NCI-H146 (cell line): ENCODE measurements at regions not wholly inside any gene's neighbourhood (a gene's known extent, or its start where the extent isn't known, plus 50 kb on each side); places are given as distances from the start of the nearest gene placed in this dataset.
"Not testable (repeated sequence)": the region's sequence is repeated elsewhere in the genome, so short reads cannot be mapped to it uniquely, and the experiment has no call there.

Source experiments
- DNase-seq: peaks from one replicate; lab custom pipeline; 2025; lab: John Stamatoyannopoulos, UW

DNA sequence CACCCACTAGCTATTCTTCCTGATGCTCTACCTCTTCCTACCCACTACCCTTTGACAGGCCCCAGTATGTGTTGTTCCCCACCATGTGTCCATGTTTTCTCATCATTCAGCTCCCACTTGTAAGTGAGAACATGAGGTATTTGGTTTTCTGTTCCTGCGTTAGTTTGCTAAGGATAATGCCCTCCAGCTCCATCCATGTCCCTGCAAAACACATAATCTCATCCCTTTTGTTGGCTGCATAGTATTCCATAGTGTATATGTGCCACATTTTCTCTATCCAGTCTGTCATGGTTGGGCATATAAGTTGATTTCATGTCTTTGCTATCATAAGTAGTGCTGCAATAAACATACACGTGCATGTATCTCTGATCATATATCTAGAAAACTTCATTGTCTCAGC is 218.3 kb upstream of the STXBP5 start:
- no peak for DNase-seq

DNA sequence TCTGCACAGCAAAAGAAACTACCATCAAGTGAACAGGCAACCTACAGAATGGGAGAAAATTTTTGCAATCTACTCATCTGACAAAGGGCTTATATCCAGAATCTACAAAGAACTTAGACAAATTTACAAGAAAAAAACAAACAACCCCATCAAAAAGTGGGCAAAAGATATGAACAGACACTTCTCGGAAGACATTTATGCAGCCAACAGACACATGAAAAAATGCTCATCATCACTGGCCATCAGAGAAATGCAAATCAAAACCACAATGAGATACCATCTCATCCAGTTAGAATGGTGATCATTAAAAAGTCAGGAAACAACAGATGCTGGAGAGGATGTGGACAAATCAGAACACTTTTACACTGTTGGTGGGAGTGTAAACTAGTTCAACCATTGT is 216.3 kb upstream of the STXBP5 start:
- not testable (repeated sequence) for DNase-seq

DNA sequence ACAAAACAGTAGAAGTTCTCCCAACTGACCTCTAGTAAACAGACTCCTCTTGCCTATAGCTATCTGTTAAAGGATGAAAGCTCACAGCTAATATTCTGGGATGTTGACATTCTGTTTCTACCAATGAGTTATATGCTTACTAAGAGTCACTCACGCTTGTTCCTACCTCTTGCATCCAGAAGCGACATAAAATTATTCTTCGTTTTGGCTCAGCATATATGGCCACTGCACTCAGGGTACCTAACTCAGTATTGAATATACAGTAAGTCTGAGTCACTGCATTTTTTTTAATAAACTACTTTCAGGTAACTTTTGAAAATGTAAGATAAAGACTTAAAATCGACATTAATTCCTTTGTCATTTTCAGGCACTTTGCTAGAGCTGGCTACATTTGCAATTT is 214.4 kb upstream of the STXBP5 start:
- DNase-seq = no peak

DNA sequence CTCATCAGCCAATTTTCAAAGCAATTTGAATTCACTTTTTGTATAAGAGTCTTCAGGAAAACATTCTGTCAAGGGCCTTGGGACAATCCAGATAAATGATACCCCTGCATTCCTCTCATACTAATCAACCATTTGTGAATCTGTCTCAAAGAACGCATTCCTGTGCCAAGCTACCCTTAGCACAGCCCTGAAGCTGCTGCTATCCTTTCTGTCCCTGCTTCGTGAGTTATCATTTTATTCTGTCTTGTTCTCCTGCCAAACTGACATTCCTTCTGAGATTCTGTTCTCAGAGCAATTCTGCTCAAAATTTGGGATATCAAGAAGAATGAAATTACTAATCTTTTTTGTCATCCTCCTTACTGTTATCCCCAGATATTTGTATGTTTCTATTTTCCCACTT is 213.9 kb upstream of the STXBP5 start:
- DNase-seq = no peak

DNA sequence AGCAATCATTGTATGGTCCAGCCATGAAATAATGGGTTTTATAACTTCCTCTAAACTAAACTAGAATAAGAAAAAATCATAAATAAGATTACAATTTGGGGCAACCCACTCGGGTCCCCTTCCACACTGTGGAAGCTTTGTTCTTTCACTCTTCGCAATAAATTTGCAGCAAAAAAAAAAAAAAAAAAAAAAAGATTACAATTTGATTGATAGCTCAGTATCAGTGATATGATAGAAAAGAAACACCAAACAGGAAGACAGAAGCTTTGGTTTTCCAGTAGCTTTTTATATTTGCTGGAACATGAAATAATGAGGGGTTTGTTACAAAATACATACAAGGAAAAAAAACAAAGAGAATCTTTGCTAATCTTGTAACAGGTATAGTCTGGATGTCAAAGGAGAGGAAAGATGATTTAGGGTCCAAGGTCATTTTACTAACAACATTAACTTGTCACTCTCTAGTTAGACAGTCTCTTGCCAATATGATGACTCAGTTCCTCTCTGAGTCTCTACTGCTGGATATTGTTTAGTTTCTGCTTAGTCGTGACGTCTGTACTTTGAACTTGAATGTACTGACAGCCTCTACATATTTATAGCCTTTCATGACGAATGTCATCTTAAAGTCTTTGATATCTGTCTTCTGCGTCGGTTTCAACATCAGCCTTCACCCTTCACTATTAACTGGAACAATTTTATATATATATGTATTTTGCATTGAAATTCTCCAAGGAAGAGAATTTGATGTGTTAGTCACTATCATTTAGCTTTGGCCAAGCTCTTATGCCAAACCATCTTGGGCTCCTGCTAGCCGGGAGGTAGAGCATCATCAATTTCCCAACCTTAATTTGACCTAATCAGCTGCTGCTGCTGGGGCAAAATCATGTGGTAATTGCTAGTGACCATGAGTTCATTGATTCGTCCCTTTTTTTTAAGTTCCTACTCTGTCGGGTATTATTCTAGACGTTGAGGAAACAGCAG is 213.1 kb upstream of the STXBP5 start:
- no peak for DNase-seq

DNA sequence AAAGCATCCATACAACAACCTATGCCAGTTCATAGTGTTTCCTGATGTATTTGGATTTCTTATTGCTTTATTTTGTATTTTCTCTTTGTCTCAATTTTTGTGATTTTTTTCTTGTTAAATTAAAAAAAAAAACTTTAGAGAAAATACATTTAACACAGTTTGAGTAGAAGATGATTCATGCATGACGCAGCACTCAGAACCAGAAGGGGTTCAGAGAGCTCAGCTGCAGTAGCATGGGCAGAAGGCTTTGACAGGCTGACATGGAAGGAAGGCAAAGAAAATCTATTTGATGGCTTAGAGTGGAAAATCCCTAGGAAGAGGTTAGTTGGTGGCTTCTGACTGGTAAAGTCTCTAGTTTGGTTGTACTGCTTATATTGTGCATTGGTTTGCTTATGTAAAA is 207.2 kb upstream of the STXBP5 start:
- no peak for DNase-seq

DNA sequence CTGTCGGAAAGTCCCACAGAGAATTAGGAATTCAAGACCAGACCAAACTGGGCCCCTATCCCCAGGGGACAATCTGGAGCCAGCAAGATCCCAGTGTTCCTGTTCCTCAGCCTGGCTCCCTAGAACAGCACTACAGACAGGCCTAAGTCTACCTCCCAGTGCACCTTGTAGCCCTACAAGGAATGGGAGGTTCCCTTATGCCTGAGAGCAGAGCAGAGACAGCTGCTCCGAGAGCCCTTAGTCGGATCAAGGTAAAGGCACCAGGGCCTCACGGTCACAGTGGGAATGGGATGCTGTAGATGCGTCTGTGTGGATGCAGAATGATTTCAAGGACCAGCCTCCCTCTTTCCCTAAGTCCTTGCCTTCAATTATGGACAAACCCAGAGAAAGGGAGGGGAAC is 204.5 kb upstream of the STXBP5 start:
- no peak for DNase-seq

DNA sequence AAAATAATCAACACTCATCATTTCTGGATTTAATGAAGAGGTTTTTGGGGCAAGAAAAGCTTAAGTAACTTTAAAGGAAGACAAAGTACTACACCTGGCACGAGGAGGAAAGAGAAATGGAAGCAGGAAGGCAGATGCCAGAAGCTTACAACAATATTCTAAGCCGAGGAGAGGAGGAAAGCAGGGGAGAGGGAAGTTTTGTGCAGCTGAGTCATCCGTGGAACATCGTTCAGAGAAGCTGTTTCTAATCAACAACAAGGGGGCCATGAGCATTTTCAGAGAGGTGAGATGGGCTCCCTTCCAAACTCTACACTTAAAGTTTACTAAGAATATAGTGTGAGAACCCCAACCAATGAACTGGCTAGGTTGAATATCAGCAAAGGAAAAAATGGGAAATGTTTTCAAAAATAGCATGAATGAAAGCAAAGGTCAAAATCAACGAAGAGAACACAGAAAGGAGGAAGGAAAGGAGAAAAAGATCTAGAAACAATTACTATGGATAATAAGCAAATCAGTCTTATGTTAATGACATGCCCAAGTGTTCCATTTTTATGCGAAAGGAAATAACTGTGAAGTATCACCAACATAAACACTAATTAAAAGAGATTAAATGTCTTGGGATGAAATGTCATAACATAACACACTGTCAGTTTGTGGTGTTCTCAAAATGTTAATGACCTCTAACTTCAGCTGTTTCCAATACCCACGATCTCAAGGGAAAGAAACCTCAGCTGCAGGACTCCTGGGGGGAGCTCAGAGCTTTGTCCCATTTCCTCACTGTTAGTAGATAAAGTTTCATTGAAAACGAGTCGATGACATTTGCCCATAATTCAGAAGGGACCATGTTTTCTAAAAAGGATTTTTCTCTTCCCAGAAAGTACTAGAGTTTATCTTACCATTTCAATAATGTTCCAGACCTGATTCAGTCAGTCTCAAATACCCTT is 203.4 kb upstream of the STXBP5 start:
- no peak for DNase-seq

DNA sequence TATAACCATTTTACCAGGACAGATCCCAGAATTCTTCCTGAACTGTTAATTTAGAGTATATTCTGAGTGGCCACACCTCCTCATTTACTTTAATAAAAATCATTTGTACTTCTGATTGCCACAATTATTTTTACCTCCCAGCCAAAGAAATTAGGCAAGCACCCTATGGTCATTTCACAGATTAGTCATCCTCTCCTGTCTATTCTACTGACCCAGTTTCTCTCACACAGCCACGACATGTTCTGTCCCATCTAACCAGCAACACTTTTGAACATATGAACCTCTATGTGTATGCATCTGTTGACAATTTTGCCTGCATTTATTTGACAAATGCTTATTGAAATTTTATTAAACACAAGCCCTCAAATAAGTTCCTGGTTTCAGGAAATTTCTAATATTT is 202.6 kb upstream of the STXBP5 start:
- no peak for DNase-seq

DNA sequence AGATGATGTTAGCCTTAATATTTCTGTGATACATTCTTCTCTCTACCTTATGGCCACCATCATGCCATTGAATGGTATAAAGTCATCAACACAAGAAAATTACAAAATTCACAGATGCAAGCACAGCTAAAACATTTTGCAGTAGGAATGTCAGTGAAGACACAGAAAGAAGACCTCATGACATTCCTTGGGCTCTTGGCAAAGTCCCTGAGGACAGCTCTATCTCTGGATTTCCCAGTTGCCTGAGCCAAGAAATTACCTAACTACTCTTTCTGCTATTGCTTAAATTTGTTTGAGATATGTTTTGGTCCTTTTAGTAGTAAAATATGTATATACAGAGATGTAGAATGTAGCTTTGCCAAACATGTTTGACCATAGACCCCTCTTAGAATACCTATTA is 201.0 kb upstream of the STXBP5 start:
- DNase-seq = no peak

DNA sequence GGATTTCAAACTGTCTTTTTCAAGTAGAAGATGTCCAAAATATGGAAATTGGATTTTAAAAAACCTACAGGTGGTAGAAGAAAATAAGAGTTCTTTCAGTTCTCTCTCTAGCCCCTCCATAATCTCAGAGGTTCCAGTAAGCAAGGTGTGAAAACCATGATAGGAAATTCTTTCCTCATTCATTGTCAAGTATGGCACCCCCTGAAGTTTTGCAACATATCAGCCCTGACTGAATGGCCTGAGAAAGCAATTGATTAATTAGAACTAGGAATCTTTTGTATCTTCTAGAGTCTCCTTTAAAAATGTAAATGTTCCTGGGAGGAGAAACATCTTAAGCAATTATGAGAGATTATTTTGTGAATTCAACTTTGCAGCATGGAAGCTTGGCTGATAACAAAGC is 198.7 kb upstream of the STXBP5 start:
- no peak for DNase-seq

DNA sequence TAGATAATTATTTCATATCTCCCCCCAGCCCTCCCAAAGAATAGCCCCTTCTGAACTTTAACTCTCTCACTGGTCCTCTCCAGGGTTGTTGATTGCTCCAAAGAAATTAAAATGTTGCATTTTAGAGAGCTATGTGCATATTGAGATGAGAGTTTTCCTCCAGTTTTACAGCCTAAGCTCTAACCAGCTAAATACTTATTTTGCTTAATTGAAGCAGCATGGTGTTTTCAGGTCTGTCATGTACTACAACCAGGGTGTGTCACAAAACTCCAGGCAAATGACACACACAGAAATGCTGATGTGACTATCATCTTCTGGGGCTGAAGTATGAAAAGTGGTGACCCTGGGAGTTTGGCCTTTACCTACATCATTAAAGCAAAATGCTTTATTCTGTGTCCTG is 196.8 kb upstream of the STXBP5 start:
- DNase-seq = no peak

DNA sequence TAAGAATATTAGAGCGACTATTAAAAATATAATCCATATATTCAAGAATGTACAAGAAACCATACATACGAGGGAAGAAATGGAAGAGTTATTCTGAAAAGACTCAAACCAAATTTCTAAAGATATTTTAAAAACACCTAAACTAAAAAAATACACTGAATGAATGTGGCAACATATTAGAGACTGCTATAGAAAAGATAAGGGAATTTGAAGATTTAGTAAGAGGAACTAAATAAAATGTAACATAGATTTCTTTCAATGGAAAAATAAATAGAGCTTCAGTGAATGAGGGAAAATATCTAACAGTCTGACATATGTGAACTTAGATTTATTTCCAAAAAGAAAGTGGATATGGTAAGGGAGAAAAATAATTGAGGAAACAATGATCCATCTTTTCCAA is 194.9 kb upstream of the STXBP5 start:
- no peak for DNase-seq

DNA sequence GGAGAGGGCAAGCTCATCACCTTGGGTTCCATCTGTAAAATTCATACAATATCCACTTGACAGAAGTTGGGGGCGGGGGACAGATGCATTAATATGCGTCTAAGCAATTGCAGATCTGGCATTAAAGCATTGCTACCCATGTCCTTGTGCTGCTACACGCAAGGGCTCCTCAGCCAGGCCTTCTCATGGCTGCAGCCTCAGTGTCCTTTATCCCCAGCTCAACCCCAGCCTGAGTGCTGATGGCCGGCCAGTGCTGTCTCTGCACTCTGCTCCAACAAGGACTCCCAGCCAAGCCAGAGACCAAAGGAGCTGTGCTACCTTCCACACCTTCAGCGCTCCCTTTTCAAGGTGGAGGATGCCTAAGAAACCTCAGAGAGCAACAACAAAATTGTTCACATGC is 188.5 kb upstream of the STXBP5 start:
- DNase-seq = no peak

DNA sequence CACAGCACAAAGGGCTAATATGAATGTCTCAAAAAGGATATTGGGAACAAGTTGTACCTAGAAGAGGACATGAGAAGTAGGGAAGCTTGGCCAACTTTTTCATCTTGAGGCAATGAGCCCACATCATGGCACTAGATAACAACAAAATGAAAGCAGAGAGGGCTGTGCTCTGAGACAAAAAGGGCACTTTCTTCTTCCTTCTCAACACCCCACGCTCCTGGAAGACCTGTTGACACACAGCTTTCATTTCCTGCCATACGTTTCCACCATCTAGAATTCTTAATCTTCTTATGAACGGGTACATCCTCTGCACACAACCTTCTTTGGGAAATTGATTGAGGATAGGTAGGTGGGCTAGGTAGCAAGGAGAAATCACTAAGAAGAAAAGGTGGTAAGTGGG is 187.8 kb upstream of the STXBP5 start:
- DNase-seq = no peak

DNA sequence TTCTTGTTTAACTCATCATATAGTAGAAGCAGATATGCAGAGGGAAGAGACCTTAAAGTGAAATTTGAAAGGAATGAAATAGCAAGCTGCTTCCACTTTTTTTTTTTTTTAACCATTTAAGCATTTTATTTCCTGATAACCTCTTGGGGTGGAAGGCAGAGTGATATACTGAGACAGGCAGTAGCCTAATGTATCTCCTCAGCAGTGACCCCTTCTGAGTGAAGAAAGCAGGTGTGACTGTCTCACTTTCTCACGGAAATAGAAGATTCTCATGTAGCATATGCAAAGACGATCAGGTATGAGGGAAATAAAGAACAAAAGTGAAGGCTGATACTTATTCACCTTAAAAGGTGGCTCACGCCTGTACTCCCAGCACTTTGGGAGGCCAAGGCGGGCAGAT is 187.1 kb upstream of the STXBP5 start:
- no peak for DNase-seq

DNA sequence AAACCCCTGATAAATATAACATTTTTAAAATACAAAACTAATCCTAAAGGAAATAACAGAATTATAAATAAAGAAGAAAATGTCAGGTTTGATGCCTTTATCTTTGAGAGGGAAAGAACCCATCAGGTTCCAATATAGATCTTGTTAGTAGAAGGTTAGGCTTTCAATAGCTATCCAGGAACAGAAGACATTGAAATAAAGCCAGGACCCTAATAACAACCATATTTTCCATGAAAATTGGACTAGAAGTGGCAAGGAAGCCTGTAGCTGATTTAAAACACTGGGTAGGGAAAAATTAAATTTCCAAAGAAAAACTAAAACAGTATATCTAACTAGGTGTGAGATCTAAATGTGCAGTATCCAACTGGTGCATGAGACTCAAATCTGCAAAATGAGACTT is 185.2 kb upstream of the STXBP5 start:
- no peak for DNase-seq

DNA sequence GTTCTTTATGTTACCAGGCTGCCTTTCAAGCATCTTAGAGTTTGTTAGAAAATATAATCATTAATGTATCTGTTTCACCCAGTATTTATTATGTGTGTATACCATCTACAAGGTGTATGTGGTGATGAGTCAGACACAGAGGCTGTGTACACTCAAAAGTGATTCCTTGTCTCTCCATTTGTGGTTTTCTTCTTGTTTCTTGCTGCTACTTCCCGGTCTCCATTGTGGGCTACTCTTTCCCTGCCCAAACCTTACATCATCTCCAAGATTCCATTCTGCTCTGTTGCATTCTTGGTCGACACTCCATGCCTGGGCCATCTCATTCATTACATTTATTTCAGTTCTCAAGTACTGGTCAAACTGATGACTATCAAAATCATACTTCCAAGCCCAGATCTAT is 182.2 kb upstream of the STXBP5 start:
- no peak for DNase-seq

DNA sequence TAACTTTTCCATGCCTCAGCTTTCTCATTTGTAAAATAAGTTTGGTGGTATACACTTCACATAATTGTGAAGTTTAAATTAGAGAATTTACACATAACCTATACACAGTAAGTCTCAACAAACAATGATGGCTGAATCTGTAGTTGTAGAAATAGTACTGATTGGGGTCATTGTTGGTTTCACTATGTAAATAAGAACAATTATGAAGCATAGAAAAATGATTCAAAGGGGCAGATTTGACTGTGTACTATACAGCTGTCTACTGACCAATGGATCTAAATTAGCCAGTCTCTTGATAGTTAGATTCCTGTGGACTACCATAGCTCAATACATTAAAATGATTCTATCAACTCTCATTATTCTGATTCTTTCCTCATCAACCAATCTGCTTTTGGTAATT is 181.1 kb upstream of the STXBP5 start:
- DNase-seq = no peak

DNA sequence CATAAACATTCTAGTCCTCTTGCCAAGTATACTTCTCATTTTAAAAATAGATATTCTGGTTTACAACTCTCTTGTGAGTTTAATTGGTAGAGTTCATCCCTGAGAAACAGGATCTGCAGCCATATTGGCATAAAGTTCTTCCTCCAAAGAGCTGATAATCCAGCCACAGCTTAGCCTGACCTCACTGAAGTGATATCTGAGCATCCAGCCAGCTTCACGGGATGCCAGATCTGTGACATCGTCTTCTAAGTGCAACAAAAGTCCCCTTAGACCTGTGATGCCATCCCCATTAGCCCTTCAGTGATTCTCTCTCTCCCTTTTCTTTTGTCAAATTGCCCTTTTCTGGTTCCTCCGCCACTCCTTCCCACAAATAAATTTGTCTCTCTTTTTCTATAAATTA is 180.6 kb upstream of the STXBP5 start:
- no peak for DNase-seq

DNA sequence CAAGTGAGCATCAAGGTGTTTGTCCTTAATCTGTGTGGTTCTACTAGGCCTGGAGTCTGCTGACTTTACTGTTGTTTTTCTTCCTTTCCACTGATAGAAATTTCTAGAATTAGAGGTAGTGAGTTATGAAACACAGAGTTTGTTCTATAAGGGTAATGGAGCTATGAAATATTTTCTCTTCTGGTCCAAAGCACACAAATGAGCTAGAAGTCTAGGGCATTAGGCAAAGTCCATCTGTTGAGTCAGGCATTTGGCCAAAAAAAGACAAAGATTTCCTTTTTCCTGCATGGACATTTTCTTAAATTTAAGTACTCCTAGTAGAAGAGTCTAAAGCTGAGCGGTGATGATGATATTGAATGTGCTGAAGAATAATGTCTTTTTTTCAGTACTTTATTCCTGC is 174.3 kb upstream of the STXBP5 start:
- DNase-seq = no peak

DNA sequence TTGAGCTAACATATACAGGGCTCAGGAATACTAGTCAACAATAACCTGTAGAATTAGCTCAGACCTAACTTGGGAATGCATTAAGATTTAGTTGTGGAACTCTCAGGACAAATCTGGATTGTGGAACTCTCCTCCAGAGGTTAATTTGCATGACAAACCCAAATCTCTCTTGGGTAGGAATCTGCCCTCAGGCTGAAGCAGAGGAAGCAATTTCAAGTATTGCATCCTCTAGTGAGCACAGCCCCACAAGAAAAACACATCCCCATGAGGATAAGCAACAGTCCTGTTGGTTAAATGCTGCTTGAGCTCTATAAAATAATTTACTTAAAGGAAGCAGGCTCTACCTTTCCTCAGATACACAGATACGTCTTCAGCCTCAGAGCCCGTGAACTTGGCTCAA is 170.9 kb upstream of the STXBP5 start:
- no peak for DNase-seq

DNA sequence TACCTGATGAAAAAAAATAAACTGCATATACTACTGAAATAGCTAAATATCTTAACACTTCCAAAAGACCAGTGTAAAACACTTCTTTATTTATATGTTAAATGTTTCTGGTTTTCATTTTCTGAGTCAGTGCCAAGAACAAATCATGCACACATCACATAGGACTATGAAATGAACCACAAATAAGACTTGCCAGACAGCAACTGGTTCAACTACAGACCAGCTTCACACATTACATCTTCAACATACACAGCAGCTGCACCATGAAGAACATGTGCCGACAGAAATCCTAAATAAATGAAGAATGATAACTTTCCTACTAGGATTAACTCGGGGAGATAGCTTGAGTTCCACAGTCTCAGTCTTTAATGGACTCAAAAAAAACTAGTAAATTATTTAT is 168.3 kb upstream of the STXBP5 start:
- DNase-seq = no peak
